Activated CD4-positive, alpha-beta T cell treated with anti-CD3 and anti-CD28 coated beads, Interleukin-2, amount 10 ng/mL, durations not matched to agents 24 days and 14 days (primary cell): ENCODE measurements at regions not wholly inside any gene's neighbourhood (a gene's known extent, or its start where the extent isn't known, plus 50 kb on each side); places are given as distances from the start of the nearest gene placed in this dataset.
"Not testable (repeated sequence)": the region's sequence is repeated elsewhere in the genome, so short reads cannot be mapped to it uniquely, and the experiment has no call there.

Source experiments
- DNase-seq: peaks from one replicate; pipeline ENCODE4 v3.0.0; 2022
- H3K27ac Mint-ChIP-seq: one replicate; pipeline ENCODE4 v1.8.0; 2022; ENCODE audit warnings: mild to moderate bottlenecking, mixed read lengths
- H3K27me3 Mint-ChIP-seq: one replicate; pipeline ENCODE4 v1.8.0; 2022; ENCODE audit warnings: mixed read lengths
- H3K36me3 Mint-ChIP-seq: one replicate; pipeline ENCODE4 v1.8.0; 2022; ENCODE audit warnings: low read depth, mild to moderate bottlenecking, mixed read lengths
- H3K4me1 Mint-ChIP-seq: one replicate; pipeline ENCODE4 v1.8.0; 2021; ENCODE audit warnings: mixed read lengths
- H3K4me3 Mint-ChIP-seq: one replicate; pipeline ENCODE4 v1.8.0; 2022; ENCODE audit warnings: mild to moderate bottlenecking, moderate library complexity, mixed read lengths
- H3K9me3 Mint-ChIP-seq: one replicate; pipeline ENCODE4 v1.8.0; 2021; ENCODE audit warnings: mixed read lengths
- intact Hi-C: fragments of 100-400 bp; cut with micrococcal nuclease; formaldehyde crosslinking; loops from one replicate; pipeline ENCODE4 v1.15.1; 2023

DNA sequence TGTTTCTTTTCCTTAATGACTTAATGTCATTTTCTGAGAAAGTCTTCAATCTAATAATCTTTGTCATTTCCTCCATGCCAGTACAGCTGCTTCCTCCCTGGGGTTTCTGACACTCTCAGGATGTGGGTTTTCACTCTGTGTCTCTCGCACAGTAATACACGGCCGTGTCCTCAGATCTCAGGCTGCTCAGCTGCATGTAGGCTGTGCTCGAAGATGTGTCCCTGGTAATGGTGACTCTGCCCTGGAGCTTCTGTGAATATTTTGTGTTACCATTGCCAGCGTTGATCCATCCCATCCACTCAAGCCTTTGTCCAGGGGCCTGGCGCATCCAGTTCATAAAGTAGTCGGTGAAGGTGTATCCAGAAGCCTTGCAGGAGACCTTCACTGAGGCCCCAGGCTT lies 142.2 kb downstream of the POTEB start:
- H3K4me1 Mint-ChIP-seq, intact Hi-C loops, H3K36me3 Mint-ChIP-seq, H3K4me3 Mint-ChIP-seq, H3K27me3 Mint-ChIP-seq, DNase-seq, H3K9me3 Mint-ChIP-seq, H3K27ac Mint-ChIP-seq: not testable (repeated sequence)

DNA sequence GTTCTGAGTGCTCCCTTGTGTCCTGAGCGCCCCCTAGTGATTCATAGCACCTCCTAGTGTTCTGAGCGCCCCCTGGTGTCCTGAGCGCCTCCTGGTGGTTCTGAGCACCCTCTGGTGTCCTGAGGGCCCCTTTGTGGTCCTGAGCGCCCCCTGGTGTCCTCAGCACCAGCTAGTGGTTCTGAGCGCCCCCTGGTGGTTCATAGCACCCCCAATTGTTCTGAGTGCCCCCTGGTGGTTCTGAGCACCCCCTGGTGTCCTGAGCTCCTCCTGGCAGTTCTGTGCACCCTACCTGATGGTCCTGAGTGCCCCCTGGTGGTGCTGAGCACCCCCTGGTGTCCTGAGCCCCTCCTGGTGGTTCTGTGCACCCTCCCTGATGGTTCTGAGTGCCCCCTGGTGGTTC lies 146.0 kb downstream of the POTEB start:
- DNase-seq, H3K36me3 Mint-ChIP-seq, H3K27ac Mint-ChIP-seq, H3K4me1 Mint-ChIP-seq, H3K27me3 Mint-ChIP-seq, intact Hi-C loops, H3K4me3 Mint-ChIP-seq, H3K9me3 Mint-ChIP-seq: not testable (repeated sequence)

DNA sequence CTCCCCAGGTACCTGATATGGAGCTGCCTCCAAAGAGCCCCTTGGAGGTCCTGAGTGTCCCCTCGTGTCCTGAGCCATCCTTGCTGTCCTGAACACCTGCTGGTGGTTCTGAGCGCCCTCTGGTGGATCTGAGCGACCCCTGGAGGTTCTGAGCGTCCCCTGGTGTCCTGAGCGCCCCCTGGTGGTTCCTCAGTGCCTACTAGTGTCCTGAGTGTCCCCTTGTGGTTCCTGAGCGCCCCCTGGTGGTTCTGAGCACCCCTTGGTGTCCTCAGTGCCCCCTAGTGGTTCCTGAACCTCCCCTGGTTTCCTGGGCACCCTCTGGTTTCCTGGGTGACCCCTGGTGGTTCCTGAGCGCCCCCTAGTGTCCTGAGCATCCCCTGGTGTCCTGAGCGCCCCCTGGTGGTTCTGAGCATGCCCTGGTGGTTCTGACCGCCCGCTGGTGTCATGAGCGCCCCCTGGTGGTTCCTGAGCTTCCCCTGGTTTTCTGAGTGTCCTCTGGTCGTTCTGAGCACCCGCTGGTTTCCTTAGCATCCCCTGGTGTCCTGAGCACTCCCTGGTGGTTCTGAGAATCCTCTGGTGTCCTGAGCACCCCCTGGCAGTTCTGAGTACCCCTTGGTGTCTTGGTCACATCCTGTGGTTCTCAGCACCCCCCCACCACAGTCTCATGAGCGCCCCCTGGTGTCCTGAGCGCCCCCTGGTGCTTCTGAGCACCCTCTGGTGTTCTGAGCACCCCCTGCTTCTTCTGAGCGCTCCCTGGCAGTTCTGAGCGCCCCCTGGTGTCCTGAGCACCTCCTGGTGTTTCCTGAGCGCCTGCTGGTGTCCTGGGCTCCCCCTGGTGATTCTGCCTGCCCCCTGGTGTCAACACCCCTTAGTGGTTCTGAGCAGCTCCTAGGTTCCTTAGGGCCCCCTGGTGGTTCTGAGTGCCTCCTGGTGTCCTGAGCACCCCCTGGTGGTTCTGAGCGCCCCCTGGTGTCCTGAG lies 146.8 kb downstream of the POTEB start:
- H3K4me1 Mint-ChIP-seq, DNase-seq, H3K27me3 Mint-ChIP-seq, intact Hi-C loops, H3K4me3 Mint-ChIP-seq, H3K36me3 Mint-ChIP-seq, H3K27ac Mint-ChIP-seq, H3K9me3 Mint-ChIP-seq: not testable (repeated sequence)

DNA sequence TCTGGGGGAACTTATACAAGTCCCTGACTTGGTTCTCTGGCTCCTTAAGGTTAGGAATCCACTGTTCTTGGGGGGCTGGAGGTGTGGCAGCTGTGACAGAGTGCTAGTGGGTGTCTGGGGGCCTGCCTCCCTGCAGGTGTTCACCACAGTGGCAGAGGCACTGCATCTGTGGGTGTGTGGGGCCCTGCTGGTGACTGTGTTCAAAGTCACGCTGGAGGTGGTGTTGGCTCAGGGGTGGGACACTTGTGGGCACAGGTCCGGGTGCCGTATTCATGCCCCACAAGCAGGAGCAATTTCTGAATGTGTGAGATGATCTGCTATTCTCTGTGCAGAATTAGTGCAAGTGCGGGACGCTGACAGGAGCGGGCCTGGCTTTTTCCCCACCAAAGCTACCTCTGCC lies 152.5 kb downstream of the POTEB start:
- H3K4me1 Mint-ChIP-seq, intact Hi-C loops, H3K36me3 Mint-ChIP-seq, H3K27me3 Mint-ChIP-seq, H3K4me3 Mint-ChIP-seq, H3K27ac Mint-ChIP-seq, H3K9me3 Mint-ChIP-seq: not testable (repeated sequence)
- peak; percentile 45 for DNase-seq

DNA sequence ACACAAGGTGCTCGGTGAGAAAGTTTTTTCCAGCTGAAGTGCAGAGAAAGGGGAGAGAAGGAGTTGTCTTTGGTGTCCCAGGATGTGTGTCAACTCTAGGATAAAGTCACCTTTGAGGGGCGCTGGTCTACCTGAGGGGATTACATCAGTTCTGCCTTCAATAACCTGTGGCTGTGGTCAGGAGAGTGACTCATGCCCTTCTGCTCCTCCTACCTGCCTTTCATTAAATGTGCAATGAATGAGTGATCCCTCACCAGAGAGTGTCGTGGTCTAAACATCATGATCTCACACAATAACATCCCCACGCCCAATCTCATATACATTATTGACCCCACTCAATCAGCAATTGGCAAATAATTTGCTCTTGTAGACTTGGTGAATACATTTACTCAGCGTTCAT lies 156.4 kb downstream of the POTEB start:
- H3K4me1 Mint-ChIP-seq, H3K9me3 Mint-ChIP-seq, H3K27me3 Mint-ChIP-seq, H3K36me3 Mint-ChIP-seq, H3K4me3 Mint-ChIP-seq, intact Hi-C loops, H3K27ac Mint-ChIP-seq, DNase-seq: not testable (repeated sequence)

DNA sequence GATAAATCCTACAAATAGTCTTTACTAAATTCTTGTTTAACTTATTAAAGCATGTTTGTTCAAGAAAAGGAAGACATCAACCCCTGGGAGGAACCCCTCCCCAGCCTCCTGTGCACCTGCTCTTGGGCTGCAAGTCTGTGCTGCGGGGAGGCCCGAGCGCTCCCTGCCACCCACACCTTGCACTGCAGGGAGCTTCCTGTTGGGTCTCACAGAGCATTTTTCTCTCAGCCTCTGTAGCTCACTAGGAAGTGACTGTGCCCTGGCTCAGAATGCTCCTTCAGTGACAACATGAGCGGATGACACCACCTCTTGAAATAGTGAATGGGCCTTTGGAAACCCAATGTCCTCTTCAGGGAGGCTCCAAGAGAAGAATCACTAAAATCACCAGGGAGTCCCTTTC lies 158.8 kb downstream of the POTEB start:
- intact Hi-C loops, H3K27me3 Mint-ChIP-seq, H3K36me3 Mint-ChIP-seq, H3K4me3 Mint-ChIP-seq, H3K27ac Mint-ChIP-seq, DNase-seq, H3K9me3 Mint-ChIP-seq, H3K4me1 Mint-ChIP-seq: not testable (repeated sequence)

DNA sequence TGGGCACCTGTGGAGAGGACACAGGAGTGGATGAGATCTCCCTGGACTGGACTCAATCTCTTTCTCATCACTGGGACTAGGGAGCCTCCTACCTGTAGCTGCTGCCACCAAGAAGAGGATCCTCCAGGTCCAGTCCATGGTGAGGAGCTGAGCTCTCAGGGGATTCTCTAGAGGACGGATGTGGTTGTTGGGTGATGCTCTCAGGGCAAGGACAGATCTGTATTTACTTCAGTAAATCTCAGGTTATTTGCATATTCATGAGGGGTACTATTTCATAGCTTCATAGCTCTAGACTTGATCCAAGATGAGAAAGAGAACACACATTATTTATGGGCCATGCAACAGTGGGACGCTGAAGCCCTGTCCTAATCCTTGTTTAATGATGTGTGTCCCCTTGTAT lies 159.4 kb downstream of the POTEB start:
- H3K4me1 Mint-ChIP-seq, H3K27me3 Mint-ChIP-seq, H3K4me3 Mint-ChIP-seq, H3K36me3 Mint-ChIP-seq, H3K9me3 Mint-ChIP-seq, DNase-seq, intact Hi-C loops, H3K27ac Mint-ChIP-seq: not testable (repeated sequence)

DNA sequence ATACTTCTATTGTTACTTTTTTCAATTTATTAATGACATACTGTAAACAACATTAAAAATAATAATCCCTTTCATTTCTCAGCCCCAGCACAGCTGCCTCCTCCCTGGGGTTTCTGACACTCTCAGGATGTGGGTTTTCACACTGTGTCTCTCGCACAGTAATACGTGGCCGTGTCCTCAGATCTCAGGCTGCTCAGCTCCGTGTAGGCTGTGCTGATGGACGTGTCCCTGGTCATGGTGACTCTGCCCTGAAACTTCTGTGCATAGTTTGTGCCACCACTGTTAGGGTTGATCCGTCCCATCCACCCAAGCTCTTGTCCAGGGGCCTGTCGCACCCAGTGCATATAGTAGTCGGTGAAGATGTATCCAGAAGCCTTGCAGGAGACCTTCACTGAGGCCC lies 159.9 kb downstream of the POTEB start:
- H3K4me1 Mint-ChIP-seq, DNase-seq, H3K27ac Mint-ChIP-seq, H3K27me3 Mint-ChIP-seq, H3K4me3 Mint-ChIP-seq, H3K9me3 Mint-ChIP-seq, intact Hi-C loops, H3K36me3 Mint-ChIP-seq: not testable (repeated sequence)

DNA sequence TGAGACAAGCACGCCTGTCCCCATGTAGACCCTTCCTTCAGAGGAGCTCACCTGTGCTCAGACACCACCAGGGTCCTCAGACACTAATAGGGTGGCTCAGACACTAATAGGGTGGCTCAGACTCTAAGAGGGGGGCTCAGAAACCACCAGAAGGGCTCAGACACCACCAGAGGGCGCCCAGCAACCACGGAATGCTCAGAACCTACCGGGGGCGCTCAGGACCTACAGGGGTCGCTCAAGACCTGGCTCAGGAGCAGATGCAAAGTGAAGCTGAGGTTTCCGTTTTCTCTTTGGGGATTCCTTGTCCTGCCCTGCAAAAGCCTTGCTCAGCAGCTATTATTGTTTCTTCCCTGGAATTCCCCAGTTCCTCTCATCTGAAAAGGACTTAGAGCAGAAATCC lies 172.1 kb downstream of the POTEB start:
- H3K27ac Mint-ChIP-seq, H3K36me3 Mint-ChIP-seq, H3K27me3 Mint-ChIP-seq, H3K4me3 Mint-ChIP-seq, DNase-seq, H3K4me1 Mint-ChIP-seq, H3K9me3 Mint-ChIP-seq, intact Hi-C loops: not testable (repeated sequence)

DNA sequence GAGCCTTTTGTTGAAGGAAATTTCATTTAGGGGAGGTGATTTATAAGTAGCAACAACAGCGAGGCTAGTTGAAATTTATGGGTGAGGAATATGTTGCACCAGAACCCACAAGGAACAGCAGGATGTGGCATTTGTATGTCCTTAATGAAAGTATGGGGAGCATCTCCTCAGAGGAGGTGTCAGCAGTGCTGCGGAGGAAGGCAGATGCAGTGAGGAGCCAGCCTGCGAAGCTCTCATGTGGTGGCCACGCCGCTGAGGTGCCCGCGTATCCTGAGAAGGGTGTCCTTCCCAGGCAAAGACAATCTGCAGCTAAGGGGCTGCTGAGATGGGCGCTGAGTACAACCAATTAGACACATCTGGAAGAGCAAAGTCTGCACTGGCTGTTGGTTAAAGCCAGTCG lies 178.9 kb downstream of the POTEB start:
- DNase-seq, H3K27me3 Mint-ChIP-seq, H3K9me3 Mint-ChIP-seq, H3K36me3 Mint-ChIP-seq, H3K4me3 Mint-ChIP-seq, intact Hi-C loops, H3K27ac Mint-ChIP-seq, H3K4me1 Mint-ChIP-seq: not testable (repeated sequence)

DNA sequence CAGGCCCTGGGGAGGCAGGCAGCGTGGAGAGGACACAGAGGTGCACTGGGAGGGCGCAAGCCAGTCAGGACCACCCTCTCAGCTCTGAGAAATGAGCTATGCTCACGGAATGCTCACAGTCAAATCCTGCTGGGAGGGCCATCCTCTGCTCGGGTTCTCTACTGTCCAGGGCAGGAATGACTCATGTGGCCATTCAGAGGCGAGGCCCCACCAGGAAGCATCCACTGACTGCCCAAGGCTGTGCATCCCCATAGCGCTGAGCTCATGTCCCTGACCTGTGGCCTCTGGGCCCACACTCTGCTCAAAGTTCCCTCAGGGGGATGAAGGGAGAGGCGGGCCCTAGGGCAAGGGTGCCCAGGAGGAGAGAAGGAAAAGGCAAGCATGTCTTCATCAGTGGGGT lies 182.4 kb downstream of the POTEB start:
- H3K9me3 Mint-ChIP-seq, H3K4me3 Mint-ChIP-seq, H3K27ac Mint-ChIP-seq, H3K36me3 Mint-ChIP-seq, intact Hi-C loops, DNase-seq, H3K27me3 Mint-ChIP-seq, H3K4me1 Mint-ChIP-seq: not testable (repeated sequence)

DNA sequence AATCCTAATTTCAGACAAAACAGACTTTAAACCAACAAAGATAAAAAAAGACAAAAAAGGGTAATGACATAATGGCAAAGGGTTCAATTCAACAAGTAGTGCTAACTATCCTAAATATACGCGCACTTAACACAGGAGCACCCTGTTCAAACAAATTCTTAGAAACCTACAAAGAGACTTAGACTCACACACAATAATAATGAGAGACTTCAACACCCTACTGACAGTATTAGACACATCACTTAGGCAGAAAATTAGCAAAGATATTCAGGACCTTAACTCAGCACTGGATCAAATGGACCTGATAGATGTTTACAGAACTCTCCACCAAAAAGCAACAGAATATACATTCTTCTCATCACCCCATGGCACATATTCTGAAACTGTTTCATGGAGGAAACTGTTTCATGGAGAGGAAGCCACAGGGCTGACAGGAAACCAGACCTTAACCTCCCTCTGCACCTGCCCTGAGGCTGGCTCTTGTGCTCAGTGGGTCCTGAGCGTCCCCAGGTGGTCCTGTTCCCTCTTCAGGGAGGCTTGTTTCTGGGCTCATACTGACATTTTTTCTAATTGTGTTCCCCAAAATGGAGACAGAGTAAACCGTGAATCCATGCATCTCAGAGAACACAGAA lies 184.9 kb downstream of the POTEB start:
- DNase-seq, H3K4me3 Mint-ChIP-seq, H3K9me3 Mint-ChIP-seq, intact Hi-C loops, H3K4me1 Mint-ChIP-seq, H3K36me3 Mint-ChIP-seq, H3K27ac Mint-ChIP-seq, H3K27me3 Mint-ChIP-seq: not testable (repeated sequence)

DNA sequence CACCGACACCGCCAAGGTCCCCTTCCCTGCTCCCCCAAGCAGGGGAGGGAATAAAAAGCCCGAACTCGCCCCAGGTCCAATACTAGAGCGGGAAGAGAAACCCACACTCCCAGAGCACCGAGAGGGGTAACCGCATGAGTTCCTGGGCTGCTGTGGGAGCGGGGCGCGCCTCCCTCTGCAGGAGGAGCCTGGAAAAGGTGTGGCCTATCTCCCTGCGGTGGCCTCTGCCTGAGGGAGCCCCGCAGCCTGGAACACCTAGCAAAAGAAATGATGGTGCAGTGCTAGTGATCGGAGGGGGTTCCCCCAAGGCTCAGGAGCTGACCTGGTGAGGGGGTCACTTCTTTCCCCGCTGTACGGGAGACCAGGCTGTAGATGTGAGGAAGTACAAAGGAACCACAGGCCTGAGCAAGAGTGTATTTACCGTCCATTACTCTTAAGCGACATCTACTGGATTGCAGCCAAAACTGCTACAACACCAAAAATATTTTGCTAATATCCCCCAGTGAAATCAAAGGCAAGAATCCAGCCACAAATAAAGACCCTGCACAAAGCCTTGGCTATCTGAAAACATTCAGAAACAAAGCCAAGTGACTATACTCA lies 216.6 kb upstream of the POTEB3 start:
- DNase-seq, intact Hi-C loops, H3K27ac Mint-ChIP-seq, H3K4me1 Mint-ChIP-seq, H3K27me3 Mint-ChIP-seq, H3K36me3 Mint-ChIP-seq, H3K9me3 Mint-ChIP-seq, H3K4me3 Mint-ChIP-seq: not testable (repeated sequence)

DNA sequence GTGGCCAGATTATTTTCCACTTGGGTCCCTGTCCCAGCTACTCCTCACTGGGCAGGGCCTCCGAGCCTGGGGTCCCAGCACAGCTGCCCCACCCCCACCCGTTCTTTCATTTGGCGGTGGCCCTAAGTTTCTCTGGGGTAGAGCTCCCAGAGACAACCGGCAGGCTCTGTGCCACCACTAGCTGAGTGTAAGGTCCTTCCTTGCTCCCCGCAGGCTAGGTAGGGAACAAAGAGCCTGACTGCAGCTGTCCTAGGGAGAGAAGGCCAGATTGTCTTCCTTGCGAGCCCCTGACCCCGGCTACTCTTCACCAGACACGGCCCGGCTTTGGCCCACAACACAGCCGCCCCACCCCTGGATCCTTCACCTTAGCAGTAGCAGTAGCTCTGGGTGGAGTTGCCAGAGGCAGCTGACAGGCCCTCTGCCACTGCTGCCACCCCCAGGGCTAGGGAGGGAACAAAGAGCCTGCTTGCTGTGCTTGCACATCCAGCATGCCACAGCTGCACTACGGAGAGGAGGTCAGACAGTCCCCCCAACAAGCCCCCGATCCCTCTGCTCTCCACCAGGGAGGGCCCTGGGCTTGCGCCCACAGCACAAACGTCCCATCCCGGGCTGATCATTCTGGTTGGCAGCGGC lies 215.9 kb upstream of the POTEB3 start:
- intact Hi-C loops, H3K4me1 Mint-ChIP-seq, H3K27ac Mint-ChIP-seq, DNase-seq, H3K27me3 Mint-ChIP-seq, H3K9me3 Mint-ChIP-seq, H3K36me3 Mint-ChIP-seq: not testable (repeated sequence)
- H3K4me3 Mint-ChIP-seq = peak overlapping the region; percentile 17
